ENCODE measurements at regions not wholly inside any gene's neighbourhood (a gene's known extent, or its start where the extent isn't known, plus 50 kb on each side); places are given as distances from the start of the nearest gene placed in this dataset.

- DNase-seq, result no peak
These were observed 59.6 kb upstream of the C1GALT1 start for GRCh38 chr7:7122701-7123281.

GRCh38 chr7:7125963-7126362, 56.4 kb upstream of the C1GALT1 start:
- DNase-seq, result no peak

GRCh38 chr7:7127773-7128172, 54.6 kb upstream of the C1GALT1 start:
- DNase-seq, result no peak

GRCh38 chr7:7129381-7129780, 53.0 kb upstream of the C1GALT1 start:
- DNase-seq, result no peak

- DNase-seq, result no peak
These were observed 51.1 kb upstream of the C1GALT1 start for GRCh38 chr7:7131273-7131672.
